Neural cell (in vitro differentiated cells): ENCODE measurements at regions not wholly inside any gene's neighbourhood (a gene's known extent, or its start where the extent isn't known, plus 50 kb on each side); places are given as distances from the start of the nearest gene placed in this dataset.

Source experiments
- H2AFZ ChIP-seq: fragments of 200-600, 300-800 bp; sonication (generic), shearing (Covaris generic); 2 replicates; pipeline ENCODE4 v1.6.0; 2014; ENCODE audit warnings: low read depth, mild to moderate bottlenecking, antibody characterized with exemption, low read length, moderate library complexity
- H3F3A ChIP-seq: fragments of 200-600 bp; shearing (Covaris generic); 2 replicates; pipeline ENCODE4 v1.6.1; 2016; ENCODE audit warnings: mild to moderate bottlenecking, moderate library complexity, mixed read lengths, antibody characterized with exemption, low read length; ENCODE audit not compliant: insufficient read depth, poor library complexity, severe bottlenecking
- H3K27ac ChIP-seq: fragments of 200-600, 300-800 bp; sonication (generic), shearing (Covaris generic); 2 replicates; pipeline ENCODE4 v1.5.1; 2014; ENCODE audit warnings: mild to moderate bottlenecking, low read length, moderate library complexity
- H3K27me3 ChIP-seq: fragments of 300-800, 200-600 bp; sonication (generic), shearing (Covaris generic); 2 replicates; pipeline ENCODE4 v1.6.0; 2014; ENCODE audit warnings: mild to moderate bottlenecking, low read depth, low read length, moderate library complexity; ENCODE audit not compliant: insufficient read depth
- H3K36me3 ChIP-seq: fragments of 300-800, 200-600 bp; sonication (generic), shearing (Covaris generic); 2 replicates; pipeline ENCODE4 v1.5.1; 2014; ENCODE audit warnings: mild to moderate bottlenecking, antibody characterized with exemption, low read length, moderate library complexity; ENCODE audit not compliant: insufficient read depth
- H3K4me2 ChIP-seq: fragments of 300-800, 200-600 bp; sonication (generic), shearing (Covaris generic); 2 replicates; pipeline ENCODE4 v1.6.0; 2014; ENCODE audit warnings: mild to moderate bottlenecking, low read length
- H3K4me3 ChIP-seq: fragments of 300-800, 200-600 bp; sonication (generic), shearing (Covaris generic); 2 replicates; pipeline ENCODE4 v1.5.1; 2014; ENCODE audit warnings: mild to moderate bottlenecking, low read length, moderate library complexity
- H3K79me2 ChIP-seq: fragments of 200-600 bp; shearing (Covaris generic); replicated peaks from 2 replicates; pipeline ENCODE4 v1.6.0; 2014; ENCODE audit warnings: mild to moderate bottlenecking, low read length, moderate library complexity; ENCODE audit not compliant: insufficient read depth
- H3K9ac ChIP-seq: fragments of 300-800, 200-600 bp; sonication (generic), shearing (Covaris generic); 2 replicates; pipeline ENCODE4 v1.6.1; 2016; ENCODE audit warnings: mild to moderate bottlenecking, low read length, mixed read lengths
- H3K9me2 ChIP-seq: fragments of 200-600 bp; shearing (Covaris generic); 2 replicates; pipeline ENCODE4 v1.6.1; 2016; ENCODE audit warnings: mild to moderate bottlenecking, low read length, mixed read lengths; ENCODE audit not compliant: insufficient read depth
- H3K9me3 ChIP-seq: fragments of 200-600, 300-800 bp; sonication (generic), shearing (Covaris generic); 2 replicates; pipeline ENCODE4 v1.6.1; 2016; ENCODE audit warnings: mild to moderate bottlenecking, mixed run types, low read length, moderate library complexity, mixed read lengths
- H4K20me1 ChIP-seq: fragments of 200-600 bp; shearing (Covaris generic); 2 replicates; pipeline ENCODE4 v1.6.1; 2016; ENCODE audit warnings: mild to moderate bottlenecking, mixed run types; ENCODE audit not compliant: insufficient read depth
- EZH2 ChIP-seq: fragments of 200-600, 300-800 bp; shearing (Covaris generic), sonication (generic); IDR thresholded peaks from 2 replicates; pipeline ENCODE4 v1.6.1; 2014; ENCODE audit warnings: antibody characterized with exemption, low read length, borderline replicate concordance, mild to moderate bottlenecking; ENCODE audit not compliant: insufficient read depth, poor library complexity, severe bottlenecking
- MXI1 ChIP-seq: fragments of 450-650 bp; conservative IDR thresholded peaks from 2 replicates; pipeline ENCODE4 v1.6.1; 2014; ENCODE audit warnings: antibody characterized with exemption, mild to moderate bottlenecking; ENCODE audit not compliant: poor library complexity, severe bottlenecking
- POLR2AphosphoS5 ChIP-seq: IDR thresholded peaks from 2 replicates; pipeline ENCODE4 v1.6.1; 2012
- RAD21 ChIP-seq: fragments of 450-650 bp; conservative IDR thresholded peaks from 2 replicates; pipeline ENCODE4 v1.6.1; 2014; ENCODE audit warnings: antibody characterized with exemption, mild to moderate bottlenecking, moderate library complexity
- small RNA-seq, 3 experiments: library from RNA; depleted of rRNA; stranded (forward); fragments of <200 nt; gene quantifications; one replicate each; pipeline ENCODE3, GENCODE V24; 2012

- Histone ChIP-seq H3K79me2 (no peaks in the 10 kb centered on the region), H3F3A (no peaks in the 10 kb centered on the region), H3K9ac (no peak overlapping the region), H2AFZ (no peak overlapping the region), H3K27ac (no peak overlapping the region), H3K9me3 (no peaks in the 10 kb centered on the region), H3K27me3 (no peaks in the 10 kb centered on the region), H3K4me2 (no peak overlapping the region), H3K9me2 (no peaks in the 10 kb centered on the region), H3K36me3 (no peaks in the 10 kb centered on the region), H4K20me1 (no peaks in the 10 kb centered on the region), H3K4me3 (no peak overlapping the region)
- no peak for TF ChIP-seq EZH2
- TF ChIP-seq MXI1: no peak
Observed at GRCh38 chr12:29843036-29843435, 59.3 kb upstream of the TMTC1 start.

GRCh38 chr12:29838768-29839167 is 55.0 kb upstream of the TMTC1 start:
- no peak overlapping the region for H3K27ac ChIP-seq
- no peaks in the 10 kb centered on the region for H3K79me2 ChIP-seq
- H3K9me2 ChIP-seq: no peaks in the 10 kb centered on the region
- H3K9ac ChIP-seq: no peak overlapping the region
- TF ChIP-seq RAD21: no peak
- no peak for TF ChIP-seq POLR2AphosphoS5
- TF ChIP-seq MXI1: no peak
- no peak overlapping the region for H2AFZ ChIP-seq
- no peaks in the 10 kb centered on the region for H3K9me3 ChIP-seq
- no peaks in the 10 kb centered on the region for H3K27me3 ChIP-seq
- no peaks in the 10 kb centered on the region for H3F3A ChIP-seq
- no peak overlapping the region for H3K4me3 ChIP-seq
- H4K20me1 ChIP-seq: no peaks in the 10 kb centered on the region
- H3K4me2 ChIP-seq: no peak overlapping the region
- no peaks in the 10 kb centered on the region for H3K36me3 ChIP-seq

Small RNAs in the stretch of these regions (small RNA-seq; reads per million reads assigned to genes)
- 0 reads per million in 3 experiments for gene AC023511.2
- 0.39 to 1.9 (median 0.39) reads per million in 3 experiments for gene RNA5SP356
